ENCODE measurements at regions not wholly inside any gene's neighbourhood (a gene's known extent, or its start where the extent isn't known, plus 50 kb on each side); places are given as distances from the start of the nearest gene placed in this dataset.

DNA sequence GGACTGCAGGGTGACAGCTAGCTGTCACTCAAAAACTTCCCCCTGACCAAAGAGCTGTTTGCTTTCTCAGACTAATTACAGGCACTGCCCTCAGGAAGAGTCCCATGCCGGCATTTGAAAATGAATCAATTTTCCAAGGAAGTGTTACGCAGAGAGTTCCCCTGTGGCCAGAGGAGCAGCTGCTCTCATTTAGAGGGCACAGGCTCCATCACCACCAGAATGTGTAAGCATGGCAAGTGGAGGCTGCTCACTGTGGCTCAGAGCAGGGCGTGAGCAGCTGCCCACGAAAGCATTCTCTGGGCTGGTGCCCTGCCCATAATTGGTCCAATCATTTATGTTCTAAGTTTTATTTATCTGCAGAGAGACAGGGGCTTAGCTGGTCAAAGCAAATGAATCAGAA lies 202.2 kb downstream of the RAMP3 start:
- DNase-seq: no peak

DNA sequence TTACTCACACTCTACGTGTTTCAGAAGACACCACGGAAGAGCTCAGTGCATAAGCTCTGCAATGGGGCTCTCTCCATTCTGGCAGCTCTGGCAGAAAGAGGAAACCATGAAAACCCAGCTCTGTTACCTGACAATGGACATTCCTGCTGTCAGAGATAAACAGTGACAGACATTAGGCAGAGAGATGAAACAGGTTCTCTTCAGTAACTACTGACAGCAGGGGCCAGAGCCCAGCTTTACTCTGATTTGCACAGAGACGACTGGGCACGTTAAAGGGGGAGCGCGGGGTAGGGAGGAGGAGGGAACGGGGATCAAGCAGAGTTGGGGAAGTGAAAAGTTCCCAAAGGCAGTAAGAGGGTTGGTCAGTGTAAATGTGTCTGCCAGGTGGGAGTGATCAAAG lies 206.1 kb downstream of the RAMP3 start:
- no peak for DNase-seq

DNA sequence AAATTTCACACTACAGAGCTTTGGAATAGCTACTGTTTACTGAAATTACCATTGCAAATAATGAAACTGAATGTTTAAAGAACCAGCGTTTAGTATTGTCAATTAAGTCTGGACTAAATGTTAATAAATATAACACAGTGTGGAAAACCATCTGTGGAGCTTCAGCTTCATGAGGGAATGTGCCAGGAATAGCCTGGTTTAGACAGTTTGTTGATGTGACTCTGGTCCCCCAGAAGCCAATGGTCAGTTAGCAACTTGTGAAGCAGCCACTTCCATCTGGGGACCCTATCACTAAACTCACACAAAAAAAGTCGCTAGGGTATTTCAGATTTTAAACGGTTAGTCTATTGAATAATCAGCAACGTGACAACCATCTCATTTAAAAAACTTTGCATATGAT lies 207.8 kb downstream of the RAMP3 start:
- no peak for DNase-seq

DNA sequence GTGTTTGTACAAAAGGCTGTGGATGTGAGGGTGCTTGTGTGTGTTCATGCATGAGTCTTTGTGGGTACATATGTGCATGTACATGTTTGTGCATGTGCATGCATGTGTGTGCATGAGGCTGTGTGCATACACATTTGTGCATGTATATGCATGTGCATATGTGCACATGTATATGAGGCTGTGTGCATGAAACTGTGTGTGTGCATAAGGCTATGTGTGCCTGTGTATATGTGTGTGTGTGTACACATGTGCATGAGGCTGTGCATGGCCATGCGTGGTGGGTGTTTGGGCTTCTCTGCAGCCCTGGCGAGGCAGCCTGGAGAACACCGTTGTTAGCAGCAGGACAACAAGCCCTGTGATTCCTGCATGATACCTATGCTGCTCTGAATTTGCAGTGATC lies 207.7 kb upstream of the ADCY1 start:
- DNase-seq: no peak

DNA sequence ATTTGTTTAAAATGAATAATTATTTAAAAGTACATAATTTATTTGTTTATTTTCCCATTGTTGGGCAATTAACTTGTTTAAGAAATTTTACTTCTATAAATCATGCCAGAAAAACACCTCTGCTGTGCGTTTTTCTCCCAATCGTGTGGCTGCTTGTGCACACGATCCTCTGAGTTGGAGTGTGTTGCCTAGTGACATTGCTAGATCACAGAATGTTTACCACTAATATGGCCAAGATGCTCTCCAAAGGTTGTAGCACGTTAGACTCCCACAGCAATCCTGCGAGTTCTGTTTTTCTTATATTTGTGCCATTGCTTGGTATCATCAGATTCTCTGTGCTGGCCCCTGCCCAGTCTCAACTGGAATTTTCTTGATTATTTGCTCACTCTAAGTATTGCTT lies 207.1 kb upstream of the ADCY1 start:
- DNase-seq: no peak

DNA sequence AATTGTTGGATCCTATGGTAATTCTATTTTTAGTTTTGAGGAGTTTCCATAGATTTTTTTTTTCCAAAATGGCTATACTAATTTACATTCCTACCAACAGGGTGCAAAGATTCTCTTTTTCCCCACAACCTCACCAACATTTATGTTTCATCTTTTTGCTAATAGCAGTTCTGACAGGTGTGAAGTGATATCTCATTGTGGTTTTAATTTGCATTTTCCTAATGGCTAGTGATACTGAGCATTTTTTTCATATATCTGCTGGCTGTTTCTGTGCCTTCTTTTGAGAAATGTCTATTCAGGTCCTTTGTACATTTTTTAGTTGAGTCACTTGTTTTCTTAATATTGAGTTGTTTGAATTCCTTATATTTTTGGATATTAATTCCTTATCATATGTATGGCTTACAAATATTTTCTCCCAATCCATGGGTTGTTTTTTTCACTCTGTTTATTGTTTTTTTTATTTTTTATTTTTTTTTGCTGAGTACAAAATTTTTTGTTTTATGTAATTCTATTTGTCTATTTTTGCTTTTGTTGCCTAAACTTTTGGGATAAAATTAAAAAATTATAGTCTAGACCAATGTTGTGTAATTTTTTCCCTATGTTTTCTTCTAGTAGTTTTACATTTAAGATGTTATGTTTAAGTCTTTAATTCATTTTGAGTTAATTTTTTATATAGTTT lies 205.9 kb upstream of the ADCY1 start:
- DNase-seq: no peak

DNA sequence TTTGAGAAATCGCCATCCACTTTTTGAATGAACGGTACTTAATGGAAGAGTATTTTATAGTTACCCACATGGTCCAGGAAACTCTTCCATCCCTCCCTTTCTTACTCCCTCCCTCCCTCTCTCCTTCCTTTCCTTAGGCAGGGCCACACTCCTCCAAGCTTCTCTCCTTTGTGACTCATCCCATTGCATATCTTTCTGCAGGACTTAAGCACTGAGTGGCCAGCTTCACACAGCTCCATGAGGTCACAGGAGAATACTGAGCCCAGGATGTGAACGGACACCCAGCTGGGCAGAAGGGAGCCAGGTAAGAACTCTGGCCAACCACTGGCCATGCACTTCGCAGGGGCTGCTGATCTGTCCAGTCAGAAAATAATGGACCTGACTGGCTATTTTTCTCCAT lies 189.7 kb upstream of the ADCY1 start:
- DNase-seq: no peak

DNA sequence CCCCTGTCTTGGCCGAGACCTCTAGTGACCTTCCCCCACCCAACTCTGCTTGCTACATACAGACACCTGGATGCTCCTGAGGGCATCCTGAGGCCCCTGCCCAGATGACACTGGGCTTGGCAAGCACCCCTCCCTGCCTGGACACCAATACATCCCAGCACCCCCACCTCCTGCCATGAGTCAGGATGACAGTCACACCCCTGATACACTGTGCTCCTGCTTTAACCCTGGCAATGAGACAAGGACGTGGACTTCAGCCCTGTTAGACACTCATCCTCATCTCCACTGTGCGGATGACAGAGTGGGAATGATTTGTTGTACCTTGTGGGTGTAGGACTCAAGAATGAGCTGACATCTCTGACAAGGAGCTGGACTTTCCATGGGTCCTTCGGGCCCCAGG lies 186.3 kb upstream of the ADCY1 start:
- no peak for DNase-seq

DNA sequence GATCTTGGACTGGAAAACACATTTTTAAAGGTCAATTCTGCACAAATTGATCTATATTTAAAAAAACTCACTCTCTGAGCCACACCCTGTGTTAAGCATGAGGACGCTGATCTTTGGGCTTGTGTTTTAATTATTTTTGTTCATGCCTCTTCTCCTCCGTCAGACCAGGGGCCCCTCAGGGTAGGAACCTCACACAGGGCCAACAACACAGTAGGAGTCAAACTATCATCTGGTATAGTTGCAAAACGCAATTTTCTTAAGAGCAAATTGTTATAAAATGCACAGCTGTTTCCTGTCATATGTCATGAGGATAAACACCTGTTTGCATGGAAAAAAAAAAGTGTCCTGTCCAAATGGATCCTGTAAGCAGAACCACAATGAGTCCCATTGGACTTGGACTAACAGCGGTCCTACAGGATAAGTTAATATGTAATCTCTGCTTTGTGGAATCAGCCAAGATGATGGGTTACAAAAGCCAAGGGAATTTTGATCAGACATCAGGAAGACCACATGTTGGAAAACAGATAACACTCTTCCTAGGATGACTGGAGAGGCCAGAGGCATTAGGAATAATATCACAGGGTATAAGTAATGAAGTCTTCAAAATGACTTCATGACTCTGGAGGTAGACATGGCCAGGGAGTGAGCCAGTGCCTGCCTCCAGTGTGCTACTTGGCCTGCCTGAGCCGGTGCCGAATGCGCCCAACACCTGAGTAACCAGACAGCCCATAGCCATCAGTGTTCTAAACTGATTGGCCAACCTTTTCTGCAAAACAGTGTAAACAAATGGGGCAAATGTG lies 184.9 kb upstream of the ADCY1 start:
- no peak for DNase-seq

DNA sequence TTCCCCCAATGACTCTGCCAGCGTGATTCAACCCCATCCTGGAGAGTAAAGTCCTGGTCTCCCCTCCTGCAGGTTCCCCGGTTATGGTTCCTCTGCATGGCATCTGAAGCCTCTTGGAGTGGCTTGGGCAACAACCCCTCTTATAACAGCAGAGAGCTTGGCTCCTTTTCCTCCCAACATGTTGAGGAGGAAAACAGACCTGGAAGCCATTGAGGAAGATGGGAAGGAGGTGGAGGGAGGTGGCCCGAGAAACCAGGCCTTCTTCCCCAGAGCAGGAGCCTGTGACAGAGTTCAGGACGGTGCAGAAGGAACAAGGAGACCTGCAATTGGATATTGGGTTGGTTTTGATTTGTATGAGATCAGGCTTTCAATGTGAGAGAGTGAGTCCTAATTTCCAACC lies 184.0 kb upstream of the ADCY1 start:
- DNase-seq: no peak

DNA sequence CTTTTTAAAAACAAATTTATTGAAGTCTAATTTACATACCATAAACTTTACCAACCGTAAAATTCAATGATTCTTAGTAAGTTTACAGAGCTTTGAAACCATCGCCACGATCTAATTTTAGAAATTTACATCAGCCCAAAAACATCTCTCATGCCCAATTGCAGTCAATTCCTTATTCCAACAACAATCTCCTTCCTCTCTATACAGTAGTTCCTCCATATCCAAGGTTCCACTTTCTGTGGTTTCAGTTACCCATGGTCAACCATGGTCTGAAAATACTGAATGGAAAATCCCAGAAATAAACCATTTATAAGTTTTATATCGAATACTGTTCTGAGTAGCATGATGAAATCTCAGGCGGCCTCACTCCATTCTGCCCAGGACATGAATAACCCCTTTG lies 183.4 kb upstream of the ADCY1 start:
- no peak for DNase-seq

DNA sequence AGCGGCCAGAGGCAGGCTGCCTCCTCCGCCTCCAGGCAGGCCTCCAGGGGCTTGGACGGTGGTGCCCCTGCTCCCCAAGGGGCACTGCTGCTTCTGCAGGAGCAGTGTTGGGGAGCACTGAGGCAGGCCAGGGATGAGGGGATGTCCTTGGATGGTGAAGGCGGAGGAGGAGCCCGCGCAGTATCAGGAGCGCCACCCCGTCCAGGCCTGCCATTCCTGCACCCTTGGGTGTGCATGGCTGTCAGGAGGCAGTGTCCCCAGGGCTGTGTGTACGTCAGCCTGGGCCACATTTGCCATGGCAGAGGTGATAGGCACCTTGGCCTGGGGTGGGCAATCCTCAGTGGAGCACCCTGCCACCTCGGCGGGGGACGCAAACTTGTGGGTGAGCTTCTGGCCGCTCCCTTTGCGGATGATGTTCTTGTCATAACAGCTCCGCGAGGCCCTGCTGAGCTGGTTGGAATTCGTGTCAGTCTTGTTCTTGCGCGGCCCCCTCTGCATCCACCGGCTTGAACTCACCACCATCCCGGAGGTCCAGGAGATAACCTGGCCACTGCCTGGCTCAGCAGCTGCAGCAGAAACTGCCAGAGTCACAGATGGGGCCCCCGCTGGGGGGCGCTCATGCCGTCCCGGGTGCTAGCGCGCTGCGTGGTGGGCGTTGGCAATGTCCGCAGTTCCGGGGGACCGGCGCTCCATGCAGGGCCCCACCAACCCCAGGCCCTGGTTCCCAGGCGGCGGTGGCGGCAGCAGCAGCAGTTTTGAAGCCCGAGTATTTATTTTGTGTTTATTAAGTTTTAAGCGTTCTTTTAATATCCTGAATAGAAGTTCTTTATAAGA lies 182.3 kb upstream of the ADCY1 start:
- no peak for DNase-seq

DNA sequence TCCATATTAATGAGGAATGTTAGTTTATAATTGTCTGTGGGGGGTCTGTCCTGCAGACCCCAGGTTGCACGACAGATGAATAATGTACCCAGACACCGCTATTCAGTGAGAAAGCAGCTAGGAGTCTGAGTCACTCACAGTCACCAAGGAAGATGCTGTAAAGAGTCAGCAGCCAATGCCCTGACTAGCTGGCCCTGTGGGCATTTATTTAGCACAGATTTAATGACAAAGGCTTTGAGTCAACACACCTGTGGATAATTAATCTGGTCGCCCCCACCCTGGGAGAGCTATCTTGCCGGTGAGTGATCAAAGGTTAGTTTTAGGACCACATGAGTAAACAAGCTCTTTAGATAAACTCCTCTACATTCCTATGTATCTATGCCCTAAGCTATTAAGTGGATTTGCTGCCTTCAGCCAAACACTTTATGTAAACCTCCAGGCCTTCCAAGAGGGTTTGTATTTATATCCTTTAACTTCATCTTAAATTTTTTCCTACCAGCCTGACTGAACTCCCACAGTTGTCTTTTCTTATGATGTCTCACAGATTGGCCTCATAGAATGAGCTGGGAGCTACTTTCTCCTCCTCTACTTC lies 180.0 kb upstream of the ADCY1 start:
- DNase-seq: no peak

DNA sequence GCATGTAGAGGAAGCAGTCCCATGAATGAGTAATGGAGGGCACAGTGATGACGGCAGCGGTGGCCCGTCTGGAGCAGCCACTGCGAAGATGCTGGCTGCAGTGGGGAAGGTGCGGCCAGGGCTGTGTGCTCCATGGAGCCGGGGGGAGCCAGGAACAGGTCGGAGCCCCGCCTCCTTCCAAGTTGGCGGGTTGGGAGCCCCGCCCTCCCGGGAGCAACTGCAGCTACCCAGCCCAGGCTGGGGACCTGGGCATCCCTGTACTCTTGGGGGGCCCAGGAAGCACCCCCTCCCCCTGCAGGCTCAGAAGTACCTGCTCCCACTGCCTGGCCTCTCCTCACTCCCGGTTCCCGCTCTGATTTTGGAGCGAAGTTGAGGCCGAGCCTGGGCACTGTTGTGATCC lies 175.1 kb upstream of the ADCY1 start:
- DNase-seq: no peak

DNA sequence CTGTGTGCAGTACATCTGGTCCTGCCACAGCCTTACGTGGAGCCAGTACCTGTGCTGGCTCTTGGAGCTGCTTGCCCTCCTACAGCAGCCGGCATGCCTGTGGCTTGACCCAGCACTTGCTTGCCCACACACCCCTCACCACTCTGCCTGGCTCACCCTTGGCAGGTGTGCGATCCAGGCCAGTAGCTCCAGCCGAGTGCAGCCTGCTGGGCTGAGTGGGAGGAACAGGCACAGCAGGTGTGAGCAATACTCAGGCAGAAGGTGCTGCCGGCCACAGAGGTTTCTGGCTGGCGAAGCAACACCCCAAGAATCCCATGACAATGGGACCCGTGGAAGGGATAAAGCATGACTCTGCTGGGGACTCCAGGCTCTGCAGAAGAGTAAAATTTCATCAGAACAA lies 173.5 kb upstream of the ADCY1 start:
- DNase-seq: no peak

DNA sequence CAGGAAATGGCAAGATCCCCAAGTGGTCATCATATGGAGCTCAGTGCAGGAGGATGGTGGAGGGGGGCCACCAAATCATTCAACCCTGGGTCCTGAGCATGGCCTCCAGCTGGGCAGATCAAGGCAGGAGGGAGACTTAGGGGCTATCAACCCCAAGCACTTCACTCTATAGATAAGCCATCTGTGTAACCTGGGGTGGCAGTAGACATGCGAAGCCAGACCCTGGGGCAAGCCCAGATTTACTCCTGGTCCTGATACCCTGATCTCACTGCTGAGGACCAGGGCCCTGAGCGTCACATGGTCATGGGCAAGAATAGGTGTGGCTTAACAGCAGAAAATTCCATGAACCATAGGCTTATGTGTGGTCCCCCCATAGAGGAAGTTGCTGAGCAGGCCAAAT lies 173.0 kb upstream of the ADCY1 start:
- no peak for DNase-seq

DNA sequence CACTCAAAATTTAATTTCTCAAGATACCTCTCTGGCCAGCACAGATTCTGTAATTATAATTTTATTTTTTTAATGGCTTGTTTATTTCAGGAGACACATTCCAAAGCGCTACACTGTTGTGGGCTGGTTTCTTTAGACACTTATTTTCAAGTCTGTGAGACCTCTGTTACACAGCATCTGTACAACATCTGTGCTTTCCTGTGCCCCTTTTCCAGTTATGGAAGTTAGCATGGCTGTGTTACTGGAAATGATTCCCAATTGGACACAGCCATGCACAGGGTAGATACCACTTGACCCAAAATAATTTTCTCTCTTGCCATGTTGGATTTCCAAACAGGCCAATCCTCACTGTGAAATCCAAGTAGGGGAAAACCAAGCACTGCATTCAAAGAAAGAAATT lies 172.3 kb upstream of the ADCY1 start:
- no peak for DNase-seq

DNA sequence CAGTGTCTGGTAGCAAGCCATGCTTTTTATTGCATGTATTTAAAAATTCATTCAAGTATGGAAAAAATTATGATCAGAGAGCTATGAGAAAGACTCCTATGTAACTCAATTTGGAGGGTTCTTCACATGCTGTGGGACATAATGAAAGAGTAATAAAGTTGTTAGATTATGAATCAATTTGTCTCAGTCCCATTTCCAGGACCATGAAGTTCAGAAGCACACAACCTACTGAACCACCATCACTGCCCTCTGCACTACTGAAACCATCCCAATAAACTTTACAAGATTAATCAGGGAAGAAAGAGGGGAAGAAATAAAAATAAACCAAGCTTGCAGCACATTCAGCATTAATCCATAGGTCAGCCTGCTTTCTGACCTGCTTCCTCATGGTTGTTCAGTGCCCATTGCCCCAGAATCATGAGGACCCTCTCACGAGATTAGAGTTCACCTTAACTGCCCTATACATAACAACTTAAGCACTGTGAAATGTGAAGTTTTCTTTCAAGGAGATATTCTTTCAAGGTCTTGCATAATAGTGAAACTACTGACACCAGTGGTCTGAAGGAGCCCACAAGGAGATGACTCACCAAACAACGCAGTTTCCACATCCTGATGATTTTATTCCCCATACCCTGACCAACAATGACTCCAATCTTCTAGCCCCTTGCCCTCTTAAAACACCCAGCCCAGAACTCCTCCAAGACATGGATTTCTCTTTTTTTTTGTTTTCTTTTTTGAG lies 171.5 kb upstream of the ADCY1 start:
- DNase-seq: no peak

DNA sequence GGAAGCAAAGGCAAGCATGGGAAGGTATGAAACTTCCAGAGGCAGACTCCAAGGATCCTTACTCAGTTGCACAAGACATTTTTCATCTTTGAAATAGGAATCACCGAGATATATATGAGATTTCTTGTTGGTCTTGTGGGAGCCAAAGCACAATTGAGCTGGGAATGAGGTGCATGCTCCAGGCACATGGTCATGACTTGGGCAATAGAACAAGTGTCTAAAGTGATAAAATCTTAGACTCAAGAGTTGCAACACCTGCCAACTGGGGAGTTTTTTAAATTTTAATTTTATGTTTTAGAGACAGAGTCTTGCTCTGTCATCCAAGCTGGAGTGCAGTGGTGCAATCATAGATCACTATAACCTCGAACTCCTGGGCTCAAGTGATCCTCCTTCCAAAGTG lies 169.5 kb upstream of the ADCY1 start:
- no peak for DNase-seq

DNA sequence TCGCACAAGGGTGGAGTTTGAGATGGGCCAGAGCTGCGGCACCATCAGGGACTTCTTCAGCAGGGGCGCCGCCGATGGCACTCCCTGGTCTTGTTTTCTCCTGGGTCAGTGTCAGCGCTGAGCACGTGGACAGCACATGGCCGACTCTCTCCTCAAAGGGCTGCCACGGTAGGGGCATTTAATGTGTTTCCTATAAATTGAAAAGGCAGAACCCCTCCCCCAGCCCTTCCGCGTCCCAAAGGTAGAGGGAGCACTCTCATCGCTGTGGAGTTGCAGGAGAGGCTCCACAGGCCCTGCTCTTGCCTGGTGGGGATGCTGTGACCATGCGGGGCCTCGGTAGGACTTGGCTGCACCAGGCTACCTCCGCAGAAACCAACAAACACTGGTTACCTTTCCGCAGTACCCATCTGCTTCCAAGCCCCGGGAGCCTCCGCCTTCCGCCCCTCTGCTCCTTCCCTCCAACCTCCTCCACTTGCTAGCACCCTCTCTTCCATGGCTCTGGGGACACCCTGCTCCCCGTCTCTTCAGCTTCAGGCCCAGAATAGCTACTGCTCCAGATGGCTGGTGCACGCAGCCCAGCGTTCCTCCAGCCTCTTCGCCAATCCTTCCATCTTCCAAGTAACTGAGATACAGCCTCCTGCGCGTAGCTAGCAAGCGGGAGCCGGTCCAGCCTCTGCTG lies 166.3 kb upstream of the ADCY1 start:
- DNase-seq: no peak

DNA sequence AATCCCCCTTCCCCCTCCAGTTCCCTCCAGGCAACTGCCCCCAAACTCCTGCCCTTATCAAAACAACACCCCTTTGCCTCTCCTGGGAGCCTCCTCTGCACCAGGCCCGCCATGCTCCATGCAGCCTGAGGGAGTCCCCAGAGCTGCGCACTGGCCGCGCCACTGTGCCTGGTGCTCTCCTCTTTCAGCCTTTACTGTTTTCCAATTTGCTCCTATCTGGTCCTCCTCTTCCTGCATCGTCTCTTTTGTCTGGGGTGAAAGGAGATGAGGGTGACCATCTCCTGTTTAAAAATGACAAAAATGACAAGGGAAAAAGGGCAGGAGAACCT lies 165.8 kb upstream of the ADCY1 start:
- no peak for DNase-seq

DNA sequence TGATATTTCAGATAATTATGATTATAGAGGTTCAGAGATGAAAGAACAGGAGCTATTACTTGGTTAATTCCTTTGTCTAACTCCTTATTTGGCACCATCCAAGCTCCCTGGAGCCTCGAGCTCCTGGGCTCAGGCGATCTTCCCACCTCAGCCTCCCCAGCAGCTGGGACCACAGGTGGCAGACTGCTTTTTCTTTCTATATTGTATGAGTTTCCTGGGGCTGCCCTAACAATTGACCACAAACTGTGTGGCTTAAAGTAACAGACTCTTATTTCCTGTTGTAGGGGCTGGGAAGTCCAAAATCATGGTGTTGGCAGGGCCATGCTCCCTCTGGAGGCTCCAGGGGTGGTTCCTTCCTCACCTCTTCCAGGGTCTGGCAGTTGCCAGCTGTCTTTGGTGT lies 163.3 kb upstream of the ADCY1 start:
- DNase-seq: no peak

All from stimulated activated CD8-positive, alpha-beta memory T cell treated with anti-CD3 and anti-CD28 coated beads, Interleukin-4, amount 100 ng/mL, for 48 hours (primary cell).